ENCODE measurements at regions not wholly inside any gene's neighbourhood (a gene's known extent, or its start where the extent isn't known, plus 50 kb on each side); places are given as distances from the start of the nearest gene placed in this dataset.

DNA sequence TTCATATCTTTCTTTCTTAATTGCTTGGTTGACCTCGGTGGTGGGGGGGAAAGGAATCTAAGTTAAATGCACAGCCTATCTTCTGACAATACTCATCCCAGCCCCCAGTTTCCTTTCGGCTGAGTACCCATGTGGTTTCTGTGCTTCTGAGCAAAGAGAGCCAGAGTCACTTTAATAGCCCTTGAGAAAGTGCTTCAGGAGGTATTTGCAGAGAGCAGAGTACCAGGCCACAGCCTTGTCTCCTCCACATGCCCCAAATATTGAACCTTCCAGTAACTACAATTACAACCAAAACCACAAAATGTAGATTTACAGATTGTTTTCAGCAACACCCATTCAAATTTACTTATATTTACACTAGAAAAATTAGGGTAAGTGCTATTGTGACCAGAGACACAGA is 647.4 kb downstream of the NR2F2 start:
- TF ChIP-seq, protein P1, sequence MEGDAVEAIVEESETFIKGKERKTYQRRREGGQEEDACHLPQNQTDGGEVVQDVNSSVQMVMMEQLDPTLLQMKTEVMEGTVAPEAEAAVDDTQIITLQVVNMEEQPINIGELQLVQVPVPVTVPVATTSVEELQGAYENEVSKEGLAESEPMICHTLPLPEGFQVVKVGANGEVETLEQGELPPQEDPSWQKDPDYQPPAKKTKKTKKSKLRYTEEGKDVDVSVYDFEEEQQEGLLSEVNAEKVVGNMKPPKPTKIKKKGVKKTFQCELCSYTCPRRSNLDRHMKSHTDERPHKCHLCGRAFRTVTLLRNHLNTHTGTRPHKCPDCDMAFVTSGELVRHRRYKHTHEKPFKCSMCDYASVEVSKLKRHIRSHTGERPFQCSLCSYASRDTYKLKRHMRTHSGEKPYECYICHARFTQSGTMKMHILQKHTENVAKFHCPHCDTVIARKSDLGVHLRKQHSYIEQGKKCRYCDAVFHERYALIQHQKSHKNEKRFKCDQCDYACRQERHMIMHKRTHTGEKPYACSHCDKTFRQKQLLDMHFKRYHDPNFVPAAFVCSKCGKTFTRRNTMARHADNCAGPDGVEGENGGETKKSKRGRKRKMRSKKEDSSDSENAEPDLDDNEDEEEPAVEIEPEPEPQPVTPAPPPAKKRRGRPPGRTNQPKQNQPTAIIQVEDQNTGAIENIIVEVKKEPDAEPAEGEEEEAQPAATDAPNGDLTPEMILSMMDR (IDR thresholded peaks at IDR 0.05; ENCODE audit: borderline replicate concordance, extremely low read depth, low read length, poor library complexity, severe bottlenecking), result no peak
- TF ChIP-seq EZH2 (IDR thresholded peaks at IDR 0.05; ENCODE audit: borderline replicate concordance, low read depth, low read length, severe bottlenecking), result no peak
